CD4-positive, alpha-beta T cell treated with Interleukin-21 for 1 hour (primary cell): ENCODE measurements at regions not wholly inside any gene's neighbourhood (a gene's known extent, or its start where the extent isn't known, plus 50 kb on each side); places are given as distances from the start of the nearest gene placed in this dataset.

Source experiments
- DNase-seq: peaks from one replicate; pipeline ENCODE4 v3.0.0-alpha.2; 2020

- no peak for DNase-seq
Observed at GRCh38 chr15:70149667-70150404, 52.1 kb upstream of the TLE3 start.

DNA sequence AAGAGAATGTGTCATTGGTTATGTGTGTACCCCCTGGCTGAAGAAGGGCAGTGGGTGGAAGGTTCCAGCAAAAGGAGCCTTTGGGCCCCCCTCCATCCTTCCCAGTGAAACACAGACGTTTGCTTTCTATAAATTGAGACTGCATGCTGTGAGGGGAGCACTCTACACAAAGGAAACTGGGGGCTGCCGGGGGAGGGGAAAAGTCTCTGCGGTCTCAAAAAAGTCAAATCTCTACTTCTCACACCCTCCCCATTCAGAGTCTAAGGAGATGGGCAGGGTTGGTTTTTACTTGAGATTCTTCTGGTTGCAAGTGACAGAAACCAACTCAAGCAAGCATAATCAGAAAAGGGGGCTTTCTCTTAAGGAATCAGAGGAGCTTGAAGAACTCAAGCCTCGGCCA lies 50.1 kb upstream of the TLE3 start:
- DNase-seq: no peak
